K562 (cell line): ENCODE measurements at regions not wholly inside any gene's neighbourhood (a gene's known extent, or its start where the extent isn't known, plus 50 kb on each side); places are given as distances from the start of the nearest gene placed in this dataset.

Experiments
- ATAC-seq: fragments of 200-7000 bp; cut with Tn5 transposase; 3 replicates; pipeline ENCODE4 v1.9.1; 2020; ENCODE audit warnings: moderate library complexity
- BruUV-seq: library from RNA; stranded (reverse); fragments of 400-500 nt; replicated peaks from 2 replicates; lab custom pipeline; 2021; lab: Mats Ljungman, UMichigan
- CTCF ChIA-PET: fragments of 300-600 bp; formaldehyde crosslinking; extraction: SDS; loops from one replicate; lab custom pipeline; 2021; ENCODE audit warnings: low intra/inter-chr PET ratio; lab: Yijun Ruan, JAX
- POLR2A ChIA-PET: fragments of 300-600, 350-650 bp; sonication (Branson Sonifier 250); formaldehyde crosslinking; extraction: SDS; loops from one replicate; lab custom pipeline; 2021; ENCODE audit warnings: antibody characterized with exemption, inconsistent platforms; lab: Yijun Ruan, JAX
- DNase-seq, 4 experiments: peaks; one replicate each; pipeline versions ENCODE4 v3.0.0 to v3.0.0-alpha.2; 2011 to 2018; ENCODE audit warnings: low spot score in 3 of 4, mixed read lengths in 3 of 4; ENCODE audit errors: extremely low read depth in 1 of 4
- FAIRE-seq: peaks from 2 replicates; lab custom pipeline; 2011; peaks lifted over from hg19 to GRCh38; lab: Jason Lieb, UNC
- H2AFZ ChIP-seq: 2 replicates; pipeline ENCODE4 v1.6.0; 2011; ENCODE audit warnings: low read depth, low read length, control low read depth, inconsistent platforms
- H3K27ac ChIP-seq: fragments of 200-600 bp; 3 replicates; pipeline ENCODE4 v1.8.0; 2011; ENCODE audit warnings: low read depth, mild to moderate bottlenecking, control low read depth, inconsistent platforms, low read length, moderate library complexity, mixed read lengths; ENCODE audit errors: extremely low read depth
- H3K27me3 ChIP-seq, 2 experiments: fragments of 300-600 bp in 1 of 2; 2 replicates in 1 of 2; 3 replicates in 1 of 2; pipeline versions ENCODE4 v1.6.0 to v1.8.0; 2011; ENCODE audit warnings: inconsistent platforms in 2 of 2, low read length in 2 of 2, mild to moderate bottlenecking in 1 of 2, mixed read lengths in 1 of 2, moderate library complexity in 1 of 2; ENCODE audit not compliant: control insufficient read depth in 2 of 2, insufficient read depth in 2 of 2
- H3K36me3 ChIP-seq: fragments of 300-600 bp; 3 replicates; pipeline ENCODE4 v1.8.0; 2011; ENCODE audit warnings: mild to moderate bottlenecking, low read length, inconsistent platforms; ENCODE audit not compliant: control insufficient read depth, insufficient read depth
- H3K4me1 ChIP-seq, 2 experiments: fragments of 200-600 bp in 1 of 2; replicated peaks in 1 of 2; 2 replicates in 1 of 2; 3 replicates in 1 of 2; pipeline versions ENCODE4 v1.5.1 to v1.8.0; 2011; ENCODE audit warnings: inconsistent platforms in 2 of 2, low read length in 2 of 2, mild to moderate bottlenecking in 1 of 2, mixed read lengths in 1 of 2, moderate library complexity in 1 of 2; ENCODE audit not compliant: control insufficient read depth in 2 of 2, insufficient read depth in 2 of 2
- H3K4me2 ChIP-seq: 2 replicates; pipeline ENCODE4 v1.6.1; 2011; ENCODE audit warnings: low read length, control low read depth, inconsistent platforms, mixed read lengths; ENCODE audit not compliant: insufficient read depth
- H3K4me3 ChIP-seq: fragments of 200-600 bp; sonication (generic), shearing (Covaris generic); 2 replicates; pipeline ENCODE4 v1.5.1; 2016; ENCODE audit warnings: control low read depth, inconsistent platforms
- H3K79me2 ChIP-seq: fragments of 200-600 bp; 3 replicates; pipeline ENCODE4 v1.8.0; 2011; ENCODE audit warnings: low read length, inconsistent platforms; ENCODE audit not compliant: control insufficient read depth, insufficient read depth
- H3K9ac ChIP-seq, 2 experiments: 2 replicates each; pipeline versions ENCODE4 v1.6.0 to v1.6.1; 2011; ENCODE audit warnings: low read depth in 2 of 2, low read length in 2 of 2, control low read depth in 1 of 2, inconsistent platforms in 1 of 2, mild to moderate bottlenecking in 1 of 2, mixed read lengths in 1 of 2; ENCODE audit not compliant: insufficient read depth in 1 of 2
- H3K9me1 ChIP-seq: one replicate; pipeline ENCODE4 v1.6.0; 2011; ENCODE audit warnings: inconsistent platforms, mild to moderate bottlenecking, low read length, moderate library complexity; ENCODE audit not compliant: control insufficient read depth, insufficient read depth
- H3K9me3 ChIP-seq: replicated peaks from 2 replicates; pipeline ENCODE4 v1.5.1; 2011; ENCODE audit warnings: low read depth, low read length, inconsistent platforms; ENCODE audit not compliant: control insufficient read depth, insufficient read depth
- H4K20me1 ChIP-seq: replicated peaks from 2 replicates; pipeline ENCODE4 v1.6.1; 2011; ENCODE audit warnings: low read length, inconsistent platforms, mixed read lengths; ENCODE audit not compliant: control insufficient read depth, insufficient read depth
- FOXP4 ChIP-seq: sonication (generic); formaldehyde crosslinking; IDR thresholded peaks from 2 replicates; pipeline ENCODE4 v1.8.0; 2022; ENCODE audit warnings: mild to moderate bottlenecking, missing genetic modification reagents, borderline replicate concordance
- KAT7 ChIP-seq: sonication (generic); formaldehyde crosslinking; IDR thresholded peaks from 2 replicates; pipeline ENCODE4 v1.8.0; 2022; ENCODE audit warnings: missing genetic modification reagents, mild to moderate bottlenecking, borderline replicate concordance
- MAX ChIP-seq: sonication (generic); formaldehyde crosslinking; IDR thresholded peaks from 2 replicates; pipeline ENCODE4 v1.9.0; 2022; ENCODE audit warnings: mild to moderate bottlenecking, missing genetic modification reagents
- MTA3 ChIP-seq: fragments of 450-650 bp; formaldehyde crosslinking; IDR thresholded peaks from 2 replicates; pipeline ENCODE4 v1.6.1; 2017; ENCODE audit warnings: mild to moderate bottlenecking, borderline replicate concordance
- MTF1 ChIP-seq: fragments of 250-450 bp; sonication (Bioruptor Pico); IDR thresholded peaks from 2 replicates; pipeline ENCODE4 v1.9.0; 2021; ENCODE audit warnings: moderate library complexity, mild to moderate bottlenecking, inconsistent platforms, borderline replicate concordance
- NCOA4 ChIP-seq: fragments of 450-650 bp; IDR thresholded peaks from 2 replicates; pipeline ENCODE4 v1.6.1; 2018; ENCODE audit warnings: mild to moderate bottlenecking; ENCODE audit not compliant: partially characterized antibody
- NFYB ChIP-seq: IDR thresholded peaks from 2 replicates; pipeline ENCODE4 v1.6.1; 2011; ENCODE audit warnings: mild to moderate bottlenecking, moderate library complexity; ENCODE audit not compliant: insufficient read length; ENCODE audit errors: extremely low read depth
- POLR2AphosphoS5 ChIP-seq: IDR thresholded peaks from 2 replicates; pipeline ENCODE4 v1.6.1; 2011; ENCODE audit warnings: mild to moderate bottlenecking, low read depth, low read length, moderate library complexity; ENCODE audit not compliant: control insufficient read depth, insufficient read depth
- RBM25 ChIP-seq: fragments of 200-400 bp; formaldehyde crosslinking; IDR thresholded peaks from 2 replicates; pipeline ENCODE4 v1.6.1; 2018; ENCODE audit warnings: low read length, low read depth, moderate library complexity; ENCODE audit not compliant: severe bottlenecking
- TRIM28 ChIP-seq: fragments of 450-650 bp; IDR thresholded peaks from 2 replicates; pipeline ENCODE4 v1.6.1; 2017
- ZC3H8 ChIP-seq: fragments of 450-650 bp; IDR thresholded peaks from 2 replicates; pipeline ENCODE4 v1.6.1; 2017
- ZNF24 ChIP-seq: fragments of 450-650 bp; IDR thresholded peaks from 2 replicates; pipeline ENCODE4 v1.6.1; 2016
- ZNF311 ChIP-seq: fragments of 250-450 bp; sonication (Bioruptor Pico); IDR thresholded peaks from 2 replicates; pipeline ENCODE4 v1.4.0; 2020; ENCODE audit warnings: mild to moderate bottlenecking, moderate library complexity
- ZNF699 ChIP-seq: fragments of 250-450 bp; sonication (Bioruptor Pico); IDR thresholded peaks from 2 replicates; pipeline ENCODE4 v1.8.0; 2021; ENCODE audit warnings: mild to moderate bottlenecking, moderate library complexity; ENCODE audit not compliant: insufficient replicate concordance
- ZNF785 ChIP-seq: fragments of 250-450 bp; sonication (Bioruptor Pico); IDR thresholded peaks from 2 replicates; pipeline ENCODE4 v1.4.0; 2020; ENCODE audit warnings: mild to moderate bottlenecking
- ZSCAN32 ChIP-seq: fragments of 450-650 bp; formaldehyde crosslinking; IDR thresholded peaks from 2 replicates; pipeline ENCODE4 v1.4.0; 2020; ENCODE audit warnings: mild to moderate bottlenecking, moderate library complexity
- WGBS: fragments of 100-300 bp; shearing (Covaris generic); methylation state at CpG from one replicate; pipeline ENCODE4 v1.1.6; 2016; ENCODE audit warnings: low coverage, mixed read lengths; ENCODE audit not compliant: insufficient coverage; ENCODE audit errors: missing lambda C conversion rate; 5-methylcytosine and 5-hydroxymethylcytosine counted together
- in situ Hi-C: fragments of 300-500 bp; cut with MboI; formaldehyde crosslinking; loops from 4 replicates; pipeline ENCODE4 v1.15.0; 2018; ENCODE audit warnings: inconsistent platforms, mixed read lengths
- intact Hi-C: fragments of 100-400 bp; cut with micrococcal nuclease; formaldehyde crosslinking; loops from 2 replicates; pipeline ENCODE4 v1.14.2; 2022

- H2AFZ ChIP-seq = no peak overlapping the region
- H3K36me3 ChIP-seq = no peaks in the 10 kb centered on the region
- ChIA-PET CTCF (no interaction called here), POLR2A (no interaction called here)
- H3K9me3 ChIP-seq = no peaks in the 10 kb centered on the region
- no peak overlapping the region for H3K9ac ChIP-seq
- no peak overlapping the region for H3K4me3 ChIP-seq
- intact Hi-C loops (no loop called here), in situ Hi-C loops (no loop called here)
- DNase-seq (no peak), ATAC-seq (no peak), FAIRE-seq (no peak)
- H3K9me1 ChIP-seq = no peaks in the 10 kb centered on the region
- H4K20me1 ChIP-seq = no peaks in the 10 kb centered on the region
- H3K27ac ChIP-seq = no peak overlapping the region
- H3K27me3 ChIP-seq = no peaks in the 10 kb centered on the region
- no TSS peak for BruUV-seq
- H3K4me2 ChIP-seq = no peak overlapping the region
- no peaks in the 10 kb centered on the region for H3K4me1 ChIP-seq
- no peaks in the 10 kb centered on the region for H3K79me2 ChIP-seq
- TF ChIP-seq ZNF699 (CRISPR knock-in tag) = no peak
- TF ChIP-seq POLR2AphosphoS5 = no peak
- TF ChIP-seq ZC3H8 = no peak
- TF ChIP-seq ZSCAN32 = no peak
- no peak for TF ChIP-seq FOXP4 (CRISPR knock-in tag)
These were observed 858.8 kb upstream of the FRG1 start for GRCh38 chr4:189081826-189082225.

GRCh38 chr4:189083769-189084168 lies 856.9 kb upstream of the FRG1 start:
- H4K20me1 ChIP-seq = no peaks in the 10 kb centered on the region
- no peak for DNase-seq
- no peaks in the 10 kb centered on the region; the same call in 1 of the 2 replicates for H3K9me3 ChIP-seq
- in situ Hi-C loops = no loop called here
- no peaks in the 10 kb centered on the region for H3K27me3 ChIP-seq
- H3K4me2 ChIP-seq = no peak overlapping the region
- no TSS peak for BruUV-seq
- H3K36me3 ChIP-seq = no peaks in the 10 kb centered on the region
- TF ChIP-seq KAT7 (CRISPR knock-in tag) = no peak
- no peak for TF ChIP-seq NFYB
- no peak for TF ChIP-seq MTA3
- no peak for TF ChIP-seq TRIM28
- TF ChIP-seq ZNF24 = no peak
- TF ChIP-seq NCOA4 = no peak
- no peak for TF ChIP-seq ZNF785 (CRISPR knock-in tag)
- no peak for TF ChIP-seq MTF1
- no peak for TF ChIP-seq MAX (CRISPR knock-in tag)
- TF ChIP-seq RBM25 = no peak
- TF ChIP-seq ZNF311 (CRISPR knock-in tag) = no peak
- TF ChIP-seq, all 486 proteins: peak for 0
- H3K4me3 ChIP-seq = no peak overlapping the region
- CTCF ChIA-PET = no interaction called here
- no peaks in the 10 kb centered on the region for H3K4me1 ChIP-seq
- POLR2A ChIA-PET = no interaction called here
- ATAC-seq = no peak
- no peaks in the 10 kb centered on the region for H3K9me1 ChIP-seq
- WGBS = 2% methylated on average over 5 of the region's 5 CpGs
- no peak overlapping the region for H3K27ac ChIP-seq
- no peaks in the 10 kb centered on the region for H3K79me2 ChIP-seq
- no peak overlapping the region for H3K9ac ChIP-seq
- intact Hi-C loops = no loop called here
- no peak for FAIRE-seq
- H2AFZ ChIP-seq = no peak overlapping the region
